MM.1S (cell line): ENCODE measurements at regions not wholly inside any gene's neighbourhood (a gene's known extent, or its start where the extent isn't known, plus 50 kb on each side); places are given as distances from the start of the nearest gene placed in this dataset.
"Not testable (repeated sequence)": the region's sequence is repeated elsewhere in the genome, so short reads cannot be mapped to it uniquely, and the experiment has no call there.

Experiments used
- DNase-seq: peaks from one replicate; pipeline ENCODE4 v3.0.0-alpha.2; 2015
- H2AFZ ChIP-seq: fragments of 300-600 bp; sonication (generic); 2 replicates; pipeline ENCODE4 v1.6.0; 2016; ENCODE audit warnings: antibody characterized with exemption, low read length
- H3F3A ChIP-seq: fragments of 300-600 bp; sonication (generic); 2 replicates; pipeline ENCODE4 v1.6.1; 2016; ENCODE audit warnings: mild to moderate bottlenecking, antibody characterized with exemption, low read length, moderate library complexity, mixed read lengths; ENCODE audit not compliant: insufficient read depth
- H3K27ac ChIP-seq: fragments of 300-600 bp; sonication (generic); 2 replicates; pipeline ENCODE4 v1.5.1; 2016; ENCODE audit warnings: mild to moderate bottlenecking, low read length
- H3K27me3 ChIP-seq: fragments of 300-600 bp; sonication (generic); replicated peaks from 2 replicates; pipeline ENCODE4 v1.6.0; 2016; ENCODE audit warnings: low read length; ENCODE audit not compliant: insufficient read depth
- H3K36me3 ChIP-seq: fragments of 300-600 bp; sonication (generic); replicated peaks from 2 replicates; pipeline ENCODE4 v1.6.1; 2016; ENCODE audit warnings: mild to moderate bottlenecking, low read length, mixed read lengths; ENCODE audit not compliant: insufficient read depth
- H3K4me1 ChIP-seq: fragments of 300-600 bp; sonication (generic); 2 replicates; pipeline ENCODE4 v1.6.1; 2016; ENCODE audit warnings: low read length, mixed read lengths
- H3K4me2 ChIP-seq: fragments of 300-600 bp; sonication (generic); 2 replicates; pipeline ENCODE4 v1.6.0; 2016; ENCODE audit warnings: low read depth, low read length
- H3K4me3 ChIP-seq: fragments of 300-600 bp; sonication (generic); 2 replicates; pipeline ENCODE4 v1.5.1; 2016; ENCODE audit warnings: low read length, mixed read lengths
- H3K79me2 ChIP-seq: fragments of 300-600 bp; sonication (generic); 2 replicates; pipeline ENCODE4 v1.6.1; 2016; ENCODE audit warnings: mixed run types, low read length, mixed read lengths
- H3K9ac ChIP-seq: fragments of 300-600 bp; sonication (generic); 2 replicates; pipeline ENCODE4 v1.6.1; 2016; ENCODE audit warnings: low read length, mixed read lengths
- H3K9me2 ChIP-seq: fragments of 300-600 bp; sonication (generic); replicated peaks from 2 replicates; pipeline ENCODE4 v1.6.1; 2016; ENCODE audit warnings: mild to moderate bottlenecking, low read length, mixed read lengths; ENCODE audit not compliant: insufficient read depth
- H3K9me3 ChIP-seq: fragments of 300-600 bp; sonication (generic); replicated peaks from 2 replicates; pipeline ENCODE4 v1.6.1; 2016; ENCODE audit warnings: mild to moderate bottlenecking, low read length, mixed read lengths; ENCODE audit not compliant: insufficient read depth
- H4K20me1 ChIP-seq: fragments of 300-600 bp; sonication (generic); 2 replicates; pipeline ENCODE4 v1.6.1; 2016; ENCODE audit warnings: mild to moderate bottlenecking, low read length, moderate library complexity, mixed read lengths; ENCODE audit not compliant: insufficient read depth
- CTCF ChIP-seq: fragments of 300-600 bp; sonication (generic); IDR thresholded peaks from 2 replicates; pipeline ENCODE4 v1.5.1; 2016; ENCODE audit warnings: antibody characterized with exemption, low read length, mixed read lengths
- EZH2 ChIP-seq: fragments of 300-600 bp; sonication (generic); optimal IDR thresholded peaks from 2 replicates; pipeline ENCODE3; 2017; ENCODE audit warnings: low read depth, mild to moderate bottlenecking, antibody characterized with exemption, low read length, mixed read lengths
- EZH2phosphoT487 ChIP-seq: fragments of 300-600 bp; sonication (generic); IDR thresholded peaks from 2 replicates; pipeline ENCODE4 v1.6.1; 2018; ENCODE audit warnings: antibody characterized with exemption, low read length

- H3K9me3 ChIP-seq = no peaks in the 10 kb centered on the region
- H3K4me1 ChIP-seq = no peaks in the 10 kb centered on the region
- H3K36me3 ChIP-seq = no peaks in the 10 kb centered on the region
- H4K20me1 ChIP-seq = no peaks in the 10 kb centered on the region
- no peak overlapping the region for H3K4me2 ChIP-seq
- no peak for DNase-seq
- no peak overlapping the region for H3K27ac ChIP-seq
- H3K9ac ChIP-seq = no peak overlapping the region
- no peak overlapping the region for H2AFZ ChIP-seq
- no peaks in the 10 kb centered on the region for H3K27me3 ChIP-seq
- H3K4me3 ChIP-seq = no peak overlapping the region
- no peaks in the 10 kb centered on the region for H3K9me2 ChIP-seq
- no peaks in the 10 kb centered on the region for H3K79me2 ChIP-seq
- TF ChIP-seq EZH2 (no peak), CTCF (no peak), EZH2phosphoT487 (no peak)
- no peaks in the 10 kb centered on the region for H3F3A ChIP-seq
Measured at GRCh38 chr18:59848002-59848401, 51.8 kb upstream of the PMAIP1 start.

- not testable (repeated sequence) for H3K9ac ChIP-seq, H2AFZ ChIP-seq, H3F3A ChIP-seq, H3K4me2 ChIP-seq, H4K20me1 ChIP-seq, H3K9me3 ChIP-seq, H3K27ac ChIP-seq, H3K4me3 ChIP-seq, H3K27me3 ChIP-seq, H3K36me3 ChIP-seq, DNase-seq, H3K79me2 ChIP-seq, H3K4me1 ChIP-seq, H3K9me2 ChIP-seq
Measured at GRCh38 chr18:59847491-59847846, 52.3 kb upstream of the PMAIP1 start.

- no peaks in the 10 kb centered on the region for H3K4me1 ChIP-seq
- H2AFZ ChIP-seq = no peak overlapping the region
- H3K36me3 ChIP-seq = no peaks in the 10 kb centered on the region
- TF ChIP-seq EZH2phosphoT487 = no peak
- no peak for TF ChIP-seq CTCF
- TF ChIP-seq EZH2 = no peak
- H3K4me2 ChIP-seq = no peak overlapping the region
- H3K27me3 ChIP-seq = no peaks in the 10 kb centered on the region
- H3K79me2 ChIP-seq = no peaks in the 10 kb centered on the region
- H4K20me1 ChIP-seq = no peaks in the 10 kb centered on the region
- no peak overlapping the region for H3K9ac ChIP-seq
- H3K9me2 ChIP-seq = no peaks in the 10 kb centered on the region
- no peaks in the 10 kb centered on the region for H3K9me3 ChIP-seq
- H3K4me3 ChIP-seq = no peak overlapping the region
- DNase-seq = peak; percentile 51
- H3F3A ChIP-seq = no peaks in the 10 kb centered on the region
- no peak overlapping the region for H3K27ac ChIP-seq
Measured at GRCh38 chr18:59846814-59847490, 52.8 kb upstream of the PMAIP1 start.

GRCh38 chr18:59842947-59843346, 56.8 kb upstream of the PMAIP1 start:
- H3K9ac ChIP-seq = no peak overlapping the region
- no peak for DNase-seq
- H4K20me1 ChIP-seq = no peaks in the 10 kb centered on the region
- H3K36me3 ChIP-seq = no peaks in the 10 kb centered on the region
- H2AFZ ChIP-seq = no peak overlapping the region
- H3K4me1 ChIP-seq = no peaks in the 10 kb centered on the region
- H3F3A ChIP-seq = no peaks in the 10 kb centered on the region
- no peaks in the 10 kb centered on the region for H3K9me2 ChIP-seq
- no peaks in the 10 kb centered on the region for H3K79me2 ChIP-seq
- H3K4me2 ChIP-seq = no peak overlapping the region
- no peak overlapping the region for H3K4me3 ChIP-seq
- H3K27me3 ChIP-seq = no peaks in the 10 kb centered on the region
- H3K9me3 ChIP-seq = no peaks in the 10 kb centered on the region
- H3K27ac ChIP-seq = no peak overlapping the region
- no peak for TF ChIP-seq EZH2phosphoT487
- no peak for TF ChIP-seq CTCF
- no peak for TF ChIP-seq EZH2
